ENCODE measurements at regions not wholly inside any gene's neighbourhood (a gene's known extent, or its start where the extent isn't known, plus 50 kb on each side); places are given as distances from the start of the nearest gene placed in this dataset.

DNA sequence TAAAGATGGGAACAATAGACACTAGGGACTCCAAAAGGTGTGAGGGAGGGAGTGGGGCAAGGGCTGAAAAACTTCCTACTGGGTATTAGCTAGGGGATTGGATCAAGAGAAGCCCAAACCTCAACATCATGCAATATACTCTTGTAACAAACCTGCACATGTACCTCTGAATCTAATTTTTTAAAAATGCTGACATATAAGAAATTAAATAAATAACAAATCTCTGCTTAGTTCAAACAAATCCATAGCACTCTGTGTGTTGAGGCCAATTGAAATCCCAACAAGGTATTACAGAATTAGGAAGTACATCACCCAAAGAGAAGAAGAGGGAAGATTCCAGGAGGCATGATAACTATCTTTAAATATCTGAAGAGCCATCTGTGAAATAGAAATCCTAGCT, 55.4 kb upstream of the CDH20 start:
- H3K4me3 ChIP-seq (ENCODE audit: low read depth, low read length, poor library complexity, severe bottlenecking) = no peak overlapping the region
- ChIA-PET CTCF (no interaction called here), POLR2A (ENCODE audit: low non-redundant PET) (no interaction called here)
- DNase-seq (ENCODE audit: low spot score) = no peak
- no peaks in the 10 kb centered on the region for H3K4me1 ChIP-seq (ENCODE audit: insufficient read depth, low read length, poor library complexity, severe bottlenecking)
- no peaks in the 10 kb centered on the region for H3K9me3 ChIP-seq (ENCODE audit: low read depth, low read length, poor library complexity, severe bottlenecking)
- TF ChIP-seq EZH2 (IDR thresholded peaks at IDR 0.05; ENCODE audit: borderline replicate concordance, low read depth, low read length, poor library complexity, severe bottlenecking) = no peak
- TF ChIP-seq, protein P1, sequence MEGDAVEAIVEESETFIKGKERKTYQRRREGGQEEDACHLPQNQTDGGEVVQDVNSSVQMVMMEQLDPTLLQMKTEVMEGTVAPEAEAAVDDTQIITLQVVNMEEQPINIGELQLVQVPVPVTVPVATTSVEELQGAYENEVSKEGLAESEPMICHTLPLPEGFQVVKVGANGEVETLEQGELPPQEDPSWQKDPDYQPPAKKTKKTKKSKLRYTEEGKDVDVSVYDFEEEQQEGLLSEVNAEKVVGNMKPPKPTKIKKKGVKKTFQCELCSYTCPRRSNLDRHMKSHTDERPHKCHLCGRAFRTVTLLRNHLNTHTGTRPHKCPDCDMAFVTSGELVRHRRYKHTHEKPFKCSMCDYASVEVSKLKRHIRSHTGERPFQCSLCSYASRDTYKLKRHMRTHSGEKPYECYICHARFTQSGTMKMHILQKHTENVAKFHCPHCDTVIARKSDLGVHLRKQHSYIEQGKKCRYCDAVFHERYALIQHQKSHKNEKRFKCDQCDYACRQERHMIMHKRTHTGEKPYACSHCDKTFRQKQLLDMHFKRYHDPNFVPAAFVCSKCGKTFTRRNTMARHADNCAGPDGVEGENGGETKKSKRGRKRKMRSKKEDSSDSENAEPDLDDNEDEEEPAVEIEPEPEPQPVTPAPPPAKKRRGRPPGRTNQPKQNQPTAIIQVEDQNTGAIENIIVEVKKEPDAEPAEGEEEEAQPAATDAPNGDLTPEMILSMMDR (conservative IDR thresholded peaks at IDR 0.05; ENCODE audit: low read depth, low read length) = no peak
- no peak overlapping the region for H3K27ac ChIP-seq (ENCODE audit: low read depth, low read length, poor library complexity, severe bottlenecking)
- no TSS peak for BruUV-seq (replicated peaks)
- no peaks in the 10 kb centered on the region for H3K36me3 ChIP-seq (ENCODE audit: insufficient read depth, low read length, poor library complexity, severe bottlenecking)
- peaks cover 7% of the 10 kb centered on the region for H3K27me3 ChIP-seq (replicated peaks; ENCODE audit: insufficient read depth, low read depth, low read length, poor library complexity)
- intact Hi-C loops (cut with micrococcal nuclease; ENCODE audit: unreplicated experiment) = no loop called here

DNA sequence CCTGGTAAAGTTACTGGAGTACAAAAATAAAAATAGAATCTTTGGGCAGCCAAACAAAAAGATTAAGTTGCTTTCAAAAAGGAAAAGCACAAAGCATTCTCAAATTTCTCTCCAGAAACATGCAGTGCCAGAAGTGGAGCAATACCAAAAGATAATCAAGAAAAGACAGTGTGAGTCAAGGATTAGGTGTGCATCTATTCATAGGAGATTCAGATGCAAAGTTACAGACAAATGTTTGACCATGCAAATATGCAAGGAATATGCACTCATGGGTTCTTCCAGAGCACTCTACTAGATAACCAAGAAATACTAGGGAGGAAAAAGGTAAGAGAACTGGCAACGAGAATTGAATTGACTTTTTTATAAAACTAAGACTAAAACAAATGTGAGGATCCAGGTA, 51.8 kb upstream of the CDH20 start:
- Histone ChIP-seq H3K4me3 (ENCODE audit: low read depth, low read length, poor library complexity, severe bottlenecking) (no peak overlapping the region), H3K9me3 (ENCODE audit: low read depth, low read length, poor library complexity, severe bottlenecking) (no peaks in the 10 kb centered on the region), H3K36me3 (ENCODE audit: insufficient read depth, low read length, poor library complexity, severe bottlenecking) (no peaks in the 10 kb centered on the region), H3K4me1 (ENCODE audit: insufficient read depth, low read length, poor library complexity, severe bottlenecking) (no peaks in the 10 kb centered on the region), H3K27ac (ENCODE audit: low read depth, low read length, poor library complexity, severe bottlenecking) (no peak overlapping the region), H3K27me3 (replicated peaks; ENCODE audit: insufficient read depth, low read depth, low read length, poor library complexity) (peaks cover 4% of the 10 kb centered on the region)
- POLR2A ChIA-PET (ENCODE audit: low non-redundant PET) = no interaction called here
- DNase-seq (ENCODE audit: low spot score) = no peak
- TF ChIP-seq EZH2 (IDR thresholded peaks at IDR 0.05; ENCODE audit: borderline replicate concordance, low read depth, low read length, poor library complexity, severe bottlenecking) = no peak
- TF ChIP-seq, protein P1 (conservative IDR thresholded peaks at IDR 0.05; ENCODE audit: low read depth, low read length) = no peak
- CTCF ChIA-PET = no interaction called here
- intact Hi-C loops (cut with micrococcal nuclease; ENCODE audit: unreplicated experiment) = no loop called here
- BruUV-seq (replicated peaks) = no TSS peak

DNA sequence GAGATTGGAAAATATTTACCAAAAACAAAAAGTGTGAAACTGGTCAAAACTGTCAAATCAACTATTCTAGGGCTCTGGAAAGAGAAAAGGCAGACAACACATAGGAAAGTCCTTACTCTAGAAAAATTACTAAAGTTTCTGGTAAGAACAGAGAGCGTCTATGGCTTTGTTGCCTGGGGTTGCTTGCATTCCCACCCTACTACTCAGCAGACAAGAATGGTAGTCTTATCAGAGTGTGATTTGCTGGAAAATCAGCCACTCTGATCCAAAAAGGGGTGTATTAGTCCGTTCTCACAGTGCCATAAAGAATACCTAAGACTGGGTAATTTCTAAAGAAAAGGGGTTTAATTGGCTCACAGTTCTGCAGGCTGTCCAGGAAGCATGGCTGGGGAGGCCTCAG, 50.3 kb upstream of the CDH20 start:
- peaks cover 5% of the 10 kb centered on the region for H3K27me3 ChIP-seq (replicated peaks; ENCODE audit: insufficient read depth, low read depth, low read length, poor library complexity)
- no peak for TF ChIP-seq EZH2 (IDR thresholded peaks at IDR 0.05; ENCODE audit: borderline replicate concordance, low read depth, low read length, poor library complexity, severe bottlenecking)
- TF ChIP-seq, protein P1 (conservative IDR thresholded peaks at IDR 0.05; ENCODE audit: low read depth, low read length) = no peak
- intact Hi-C loops (cut with micrococcal nuclease; ENCODE audit: unreplicated experiment) = no loop called here
- H3K4me3 ChIP-seq (ENCODE audit: low read depth, low read length, poor library complexity, severe bottlenecking) = no peak overlapping the region
- H3K36me3 ChIP-seq (ENCODE audit: insufficient read depth, low read length, poor library complexity, severe bottlenecking) = no peaks in the 10 kb centered on the region
- no peak for DNase-seq (ENCODE audit: low spot score)
- H3K9me3 ChIP-seq (ENCODE audit: low read depth, low read length, poor library complexity, severe bottlenecking) = no peaks in the 10 kb centered on the region
- BruUV-seq (replicated peaks) = no TSS peak
- no peaks in the 10 kb centered on the region for H3K4me1 ChIP-seq (ENCODE audit: insufficient read depth, low read length, poor library complexity, severe bottlenecking)
- ChIA-PET CTCF (no interaction called here), POLR2A (ENCODE audit: low non-redundant PET) (no interaction called here)
- H3K27ac ChIP-seq (ENCODE audit: low read depth, low read length, poor library complexity, severe bottlenecking) = no peak overlapping the region

Measured in A673 (cell line).